Neutrophil (primary cell): ENCODE measurements at regions not wholly inside any gene's neighbourhood (a gene's known extent, or its start where the extent isn't known, plus 50 kb on each side); places are given as distances from the start of the nearest gene placed in this dataset.

ENCODE experiments used
- H3K27ac ChIP-seq: fragments of 200-600 bp; sonication (generic); 2 replicates; pipeline ENCODE4 v1.5.1; 2016; ENCODE audit warnings: mild to moderate bottlenecking, moderate library complexity
- H3K27me3 ChIP-seq: fragments of 200-600 bp; sonication (generic); 2 replicates; pipeline ENCODE4 v1.6.0; 2016; ENCODE audit warnings: mild to moderate bottlenecking
- H3K36me3 ChIP-seq: fragments of 200-600 bp; sonication (generic); 2 replicates; pipeline ENCODE4 v1.5.1; 2017
- H3K4me1 ChIP-seq, 2 experiments: fragments of 200-600 bp in 1 of 2; sonication (generic) in 1 of 2; 1 replicate in 1 of 2; 2 replicates in 1 of 2; pipeline versions ENCODE4 v1.5.1 to v1.6.1; 2013 to 2016; ENCODE audit warnings: low read depth in 1 of 2, low read length in 1 of 2, mild to moderate bottlenecking in 1 of 2, moderate library complexity in 1 of 2; ENCODE audit not compliant: control insufficient read depth in 1 of 2, insufficient read depth in 1 of 2
- H3K4me3 ChIP-seq, 2 experiments: fragments of 200-600 bp in 1 of 2; sonication (generic) in 1 of 2; 1 replicate in 1 of 2; 2 replicates in 1 of 2; pipeline ENCODE4 v1.5.1; 2013 to 2016; ENCODE audit warnings: low read depth in 1 of 2, low read length in 1 of 2, mild to moderate bottlenecking in 1 of 2, moderate library complexity in 1 of 2
- H3K9me3 ChIP-seq: fragments of 200-600 bp; sonication (generic); 2 replicates; pipeline ENCODE4 v1.5.1; 2016
- CTCF ChIP-seq: fragments of 200-600 bp; sonication (generic); IDR thresholded peaks from 2 replicates; pipeline ENCODE4 v1.5.1; 2016; ENCODE audit warnings: antibody characterized with exemption

- H3K36me3 ChIP-seq: no peaks in the 10 kb centered on the region
- H3K27me3 ChIP-seq: peaks cover 22% of the 10 kb centered on the region
- H3K9me3 ChIP-seq: no peaks in the 10 kb centered on the region
- no peak overlapping the region for H3K4me3 ChIP-seq
- H3K4me1 ChIP-seq: no peaks in the 10 kb centered on the region
- H3K27ac ChIP-seq: no peak overlapping the region
- TF ChIP-seq CTCF: no peak
Observed at GRCh38 chr2:16019060-16019480, 78.7 kb downstream of the MYCN start.

- H3K4me3 ChIP-seq: no peak overlapping the region
- TF ChIP-seq CTCF: no peak
- no peaks in the 10 kb centered on the region for H3K36me3 ChIP-seq
- no peak overlapping the region for H3K27ac ChIP-seq
- no peaks in the 10 kb centered on the region for H3K9me3 ChIP-seq
- H3K27me3 ChIP-seq: peaks cover 28% of the 10 kb centered on the region
- no peaks in the 10 kb centered on the region for H3K4me1 ChIP-seq
Observed at GRCh38 chr2:16018277-16019059, 78.1 kb downstream of the MYCN start.

- peaks cover 50% of the 10 kb centered on the region for H3K27me3 ChIP-seq
- TF ChIP-seq CTCF: no peak
Observed at GRCh38 chr2:16016282-16016681, 75.9 kb downstream of the MYCN start.

GRCh38 chr2:16015903-16016265, 75.5 kb downstream of the MYCN start:
- no peak for TF ChIP-seq CTCF
- Histone ChIP-seq H3K4me3 (no peak overlapping the region), H3K9me3 (no peaks in the 10 kb centered on the region), H3K27me3 (peaks cover 53% of the 10 kb centered on the region), H3K27ac (no peak overlapping the region), H3K4me1 (no peaks in the 10 kb centered on the region), H3K36me3 (no peaks in the 10 kb centered on the region)

More at GRCh38 chr2:16016282-16016681, 75.9 kb downstream of the MYCN start:
- no peaks in the 10 kb centered on the region for H3K36me3 ChIP-seq
- H3K27ac ChIP-seq: no peak overlapping the region
- no peaks in the 10 kb centered on the region for H3K9me3 ChIP-seq
- H3K4me3 ChIP-seq: no peak overlapping the region
- H3K4me1 ChIP-seq: no peaks in the 10 kb centered on the region

GRCh38 chr2:16015210-16015902, 75.0 kb downstream of the MYCN start:
- Histone ChIP-seq H3K36me3 (no peaks in the 10 kb centered on the region), H3K4me1 (no peaks in the 10 kb centered on the region), H3K27ac (no peak overlapping the region), H3K4me3 (no peak overlapping the region), H3K27me3 (peaks cover 59% of the 10 kb centered on the region), H3K9me3 (no peaks in the 10 kb centered on the region)
- TF ChIP-seq CTCF: no peak
